HFFc6 (cell line): ENCODE measurements at regions not wholly inside any gene's neighbourhood (a gene's known extent, or its start where the extent isn't known, plus 50 kb on each side); places are given as distances from the start of the nearest gene placed in this dataset.

Experiments
- DNase-seq: peaks from one replicate; pipeline ENCODE4 v3.0.0-alpha.2; 2018
- H3K27ac Mint-ChIP-seq: 2 replicates; pipeline ENCODE4 v1.8.0; 2020; ENCODE audit warnings: mild to moderate bottlenecking, mixed read lengths
- H3K27me3 Mint-ChIP-seq: 2 replicates; pipeline ENCODE4 v1.8.0; 2021; ENCODE audit warnings: mild to moderate bottlenecking, moderate library complexity, mixed read lengths; ENCODE audit not compliant: insufficient read depth
- H3K36me3 Mint-ChIP-seq: 2 replicates; pipeline ENCODE4 v1.8.0; 2021; ENCODE audit warnings: low read depth, mixed read lengths
- H3K4me1 Mint-ChIP-seq: 2 replicates; pipeline ENCODE4 v1.8.0; 2020; ENCODE audit warnings: low read depth, mixed read lengths
- H3K4me3 Mint-ChIP-seq: 2 replicates; pipeline ENCODE4 v1.8.0; 2020; ENCODE audit warnings: mild to moderate bottlenecking, moderate library complexity, mixed read lengths
- H3K9me3 Mint-ChIP-seq: 2 replicates; pipeline ENCODE4 v1.8.0; 2020; ENCODE audit warnings: mild to moderate bottlenecking, mixed read lengths
- CTCF ChIP-seq: fragments of 200-600 bp; sonication (generic); IDR thresholded peaks from 2 replicates; pipeline ENCODE4 v1.5.0; 2021; ENCODE audit warnings: antibody characterized with exemption, mild to moderate bottlenecking

DNA sequence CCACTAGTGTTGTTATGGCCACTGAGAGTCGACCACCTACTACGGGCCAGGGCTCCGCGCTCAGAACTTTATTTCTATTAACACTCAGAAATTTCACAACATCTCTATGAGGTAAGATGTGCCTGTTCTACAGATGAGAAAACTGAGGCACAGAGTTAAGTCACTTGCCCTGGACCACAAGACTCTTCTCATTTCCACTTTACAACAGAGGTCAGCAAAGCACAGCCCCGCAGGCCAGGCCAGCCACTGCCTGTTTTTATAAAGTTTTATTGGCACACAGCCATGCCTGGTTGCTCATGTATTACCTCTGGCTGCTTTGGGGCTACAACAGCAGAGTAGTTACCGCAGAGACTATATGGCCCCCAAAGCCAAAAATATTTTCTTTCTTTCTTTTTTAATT, 503.6 kb downstream of the SHQ1 start:
- no peak for TF ChIP-seq CTCF
- Mint-ChIP-seq H3K27me3 (no peaks in the 10 kb centered on the region; the same call in 1 of the 2 replicates), H3K36me3 (no peaks in the 10 kb centered on the region), H3K4me1 (peaks cover 53% of the 10 kb centered on the region), H3K27ac (peak overlapping the region; percentile 88; the same call in 1 of the 2 replicates), H3K9me3 (no peaks in the 10 kb centered on the region), H3K4me3 (no peak overlapping the region)
- peak; percentile 15 for DNase-seq

- no peak for DNase-seq
- Mint-ChIP-seq H3K4me1 (peaks cover 53% of the 10 kb centered on the region), H3K4me3 (no peak overlapping the region), H3K36me3 (no peaks in the 10 kb centered on the region), H3K27me3 (no peaks in the 10 kb centered on the region; the same call in 1 of the 2 replicates), H3K27ac (no peak overlapping the region), H3K9me3 (no peaks in the 10 kb centered on the region)
- no peak for TF ChIP-seq CTCF
Observed at GRCh38 chr3:72344236-72344635, 504.0 kb downstream of the SHQ1 start.

GRCh38 chr3:72343078-72343477, 505.2 kb downstream of the SHQ1 start:
- Mint-ChIP-seq H3K27ac (no peak overlapping the region), H3K4me3 (no peak overlapping the region), H3K4me1 (peaks cover 53% of the 10 kb centered on the region), H3K9me3 (no peaks in the 10 kb centered on the region), H3K27me3 (no peaks in the 10 kb centered on the region; the same call in 1 of the 2 replicates), H3K36me3 (no peaks in the 10 kb centered on the region)
- DNase-seq = peak; percentile 25
- no peak for TF ChIP-seq CTCF

DNA sequence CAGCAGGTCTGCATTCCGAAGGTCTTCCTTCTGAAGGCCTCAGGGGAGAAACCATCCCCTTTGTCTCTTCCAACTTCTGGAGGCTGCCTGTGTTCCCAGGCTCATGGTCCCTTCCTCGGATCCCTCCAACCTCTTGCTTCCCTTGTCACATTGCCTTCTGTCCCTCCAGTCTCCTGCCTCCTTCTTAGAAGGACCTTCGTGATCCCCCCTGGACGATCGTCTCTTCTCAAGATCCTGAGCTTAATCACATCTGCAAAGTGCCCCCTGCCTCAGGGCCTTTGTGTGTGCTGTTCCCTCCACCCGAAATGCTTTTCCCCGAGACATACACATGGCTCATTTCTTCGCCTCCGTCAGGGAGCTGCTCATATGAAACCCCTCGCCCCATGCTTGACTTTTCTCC, 505.8 kb downstream of the SHQ1 start:
- no peak overlapping the region for H3K27ac Mint-ChIP-seq
- TF ChIP-seq CTCF = no peak

DNA sequence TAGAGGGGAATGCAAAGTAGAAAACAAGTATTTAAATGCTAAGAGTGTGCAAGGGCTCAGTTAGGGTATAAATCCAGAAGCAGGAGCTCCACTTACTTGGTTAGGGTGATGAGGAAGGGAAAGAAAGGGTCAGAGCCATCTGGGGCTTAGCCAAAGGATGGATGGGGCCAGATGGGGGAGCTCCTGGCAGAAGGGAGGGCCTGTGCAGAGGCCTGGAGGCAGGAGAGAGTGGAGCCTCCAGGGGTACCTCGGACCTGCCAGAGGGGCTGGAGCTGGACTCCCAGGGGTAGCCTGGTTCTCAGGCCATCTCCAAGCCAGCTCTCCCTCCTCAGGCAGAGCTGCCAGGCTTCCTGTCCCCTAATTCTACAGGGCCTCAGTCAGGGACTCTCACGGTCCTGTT, 506.3 kb downstream of the SHQ1 start:
- Mint-ChIP-seq H3K4me3 (no peak overlapping the region), H3K36me3 (no peaks in the 10 kb centered on the region), H3K27me3 (no peaks in the 10 kb centered on the region; the same call in 1 of the 2 replicates), H3K9me3 (no peaks in the 10 kb centered on the region), H3K27ac (peak overlapping the region; percentile 25; the same call in 1 of the 2 replicates), H3K4me1 (peaks cover 48% of the 10 kb centered on the region)
- no peak for TF ChIP-seq CTCF
- no peak for DNase-seq

More for the DNA sequence above, 505.8 kb downstream of the SHQ1 start:
- Mint-ChIP-seq H3K4me3 (no peak overlapping the region), H3K4me1 (peaks cover 53% of the 10 kb centered on the region), H3K9me3 (no peaks in the 10 kb centered on the region), H3K27me3 (no peaks in the 10 kb centered on the region; the same call in 1 of the 2 replicates), H3K36me3 (no peaks in the 10 kb centered on the region)
- DNase-seq = no peak

- no peak overlapping the region for H3K27ac Mint-ChIP-seq
Observed at GRCh38 chr3:72341380-72341770, 506.9 kb downstream of the SHQ1 start.

More at GRCh38 chr3:72341380-72341770, 506.9 kb downstream of the SHQ1 start:
- H3K4me3 Mint-ChIP-seq = no peak overlapping the region
- no peaks in the 10 kb centered on the region for H3K36me3 Mint-ChIP-seq
- no peaks in the 10 kb centered on the region; the same call in 1 of the 2 replicates for H3K27me3 Mint-ChIP-seq
- peaks cover 42% of the 10 kb centered on the region for H3K4me1 Mint-ChIP-seq
- H3K9me3 Mint-ChIP-seq = no peaks in the 10 kb centered on the region
- no peak for TF ChIP-seq CTCF
- DNase-seq = no peak
